Keratinocyte (primary cell): ENCODE measurements at regions not wholly inside any gene's neighbourhood (a gene's known extent, or its start where the extent isn't known, plus 50 kb on each side); places are given as distances from the start of the nearest gene placed in this dataset.

Experiments used
- DNase-seq: peaks from one replicate; pipeline ENCODE4 v3.0.0-alpha.2; 2011; ENCODE audit warnings: low read depth, missing footprints, low spot score
- FAIRE-seq: peaks from 2 replicates; lab custom pipeline; 2011; peaks lifted over from hg19 to GRCh38; lab: Jason Lieb, UNC
- H2AFZ ChIP-seq: 2 replicates; pipeline ENCODE4 v1.6.0; 2012; ENCODE audit warnings: low read length, control low read depth, inconsistent platforms; ENCODE audit not compliant: control insufficient read depth
- H3K27ac ChIP-seq: 2 replicates; pipeline ENCODE4 v1.5.1; 2011; ENCODE audit warnings: low read length; ENCODE audit not compliant: control insufficient read depth, insufficient read depth
- H3K27me3 ChIP-seq: 3 replicates; pipeline ENCODE4 v1.6.0; 2011; ENCODE audit warnings: low read length; ENCODE audit not compliant: control insufficient read depth, insufficient read depth; ENCODE audit errors: extremely low read depth
- H3K36me3 ChIP-seq, 2 experiments: 2 replicates in 1 of 2; 3 replicates in 1 of 2; pipeline ENCODE4 v1.5.1; 2011; ENCODE audit warnings: low read length in 2 of 2, mild to moderate bottlenecking in 1 of 2; ENCODE audit not compliant: control insufficient read depth in 2 of 2, insufficient read depth in 2 of 2; ENCODE audit errors: extremely low read depth in 1 of 2
- H3K4me1 ChIP-seq: 3 replicates; pipeline ENCODE4 v1.5.1; 2011; ENCODE audit warnings: low read length; ENCODE audit not compliant: control insufficient read depth, insufficient read depth; ENCODE audit errors: extremely low read depth
- H3K4me2 ChIP-seq: 3 replicates; pipeline ENCODE4 v1.6.0; 2011; ENCODE audit warnings: low read depth, low read length; ENCODE audit not compliant: control insufficient read depth, insufficient read depth; ENCODE audit errors: extremely low read depth
- H3K4me3 ChIP-seq, 3 experiments: fragments of 200-600 bp in 1 of 3; sonication (generic) in 1 of 3; 2 replicates in 2 of 3; 3 replicates in 1 of 3; pipeline ENCODE4 v1.5.1; 2011 to 2016; ENCODE audit warnings: low read length in 3 of 3, mild to moderate bottlenecking in 3 of 3, control low read depth in 2 of 3, inconsistent platforms in 1 of 3, low read depth in 1 of 3, mixed read lengths in 1 of 3, mixed run types in 1 of 3, moderate library complexity in 1 of 3; ENCODE audit not compliant: control insufficient read depth in 2 of 3, insufficient read depth in 2 of 3; ENCODE audit errors: extremely low read depth in 1 of 3
- H3K79me2 ChIP-seq: 2 replicates; pipeline ENCODE4 v1.6.0; 2012; ENCODE audit warnings: low read length; ENCODE audit not compliant: control insufficient read depth, insufficient read depth
- H3K9ac ChIP-seq: 3 replicates; pipeline ENCODE4 v1.6.0; 2011; ENCODE audit warnings: low read length; ENCODE audit not compliant: control insufficient read depth, insufficient read depth; ENCODE audit errors: extremely low read depth
- H3K9me1 ChIP-seq: 3 replicates; pipeline ENCODE4 v1.6.0; 2011; ENCODE audit warnings: low read length; ENCODE audit not compliant: control insufficient read depth, insufficient read depth; ENCODE audit errors: extremely low read depth
- H3K9me3 ChIP-seq: 2 replicates; pipeline ENCODE4 v1.5.1; 2012; ENCODE audit warnings: low read depth, low read length; ENCODE audit not compliant: control insufficient read depth
- H4K20me1 ChIP-seq: 3 replicates; pipeline ENCODE4 v1.6.0; 2011; ENCODE audit warnings: low read length; ENCODE audit not compliant: control insufficient read depth, insufficient read depth; ENCODE audit errors: extremely low read depth
- CTCF ChIP-seq, 3 experiments: IDR thresholded peaks in 1 of 3; conservative IDR thresholded peaks in 1 of 3; optimal IDR thresholded peaks in 1 of 3; 2 replicates in 2 of 3; 3 replicates in 1 of 3; pipeline versions ENCODE3 to v1.5.1; 2011; ENCODE audit warnings: low read length in 3 of 3, mild to moderate bottlenecking in 3 of 3, moderate library complexity in 2 of 3, control low read depth in 1 of 3, inconsistent platforms in 1 of 3; ENCODE audit not compliant: insufficient read depth in 2 of 3; ENCODE audit errors: extremely low read depth in 1 of 3
- EZH2 ChIP-seq: IDR thresholded peaks from one replicate; pipeline ENCODE4 v1.6.1; 2012; ENCODE audit warnings: inconsistent platforms, mild to moderate bottlenecking, low read length, moderate library complexity
- dilution Hi-C: fragments of 300-500 bp; cut with MboI; formaldehyde crosslinking; loops from one replicate; pipeline ENCODE4 v1.7.0; 2020; ENCODE audit warnings: low sequenced_read_pairs; ENCODE audit not compliant: extremely low pct_ligation_motif_present

- Histone ChIP-seq H3K27me3 (no peaks in the 10 kb centered on the region), H3K9me3 (no peaks in the 10 kb centered on the region), H3K9me1 (no peaks in the 10 kb centered on the region), H2AFZ (no peak overlapping the region), H3K36me3 (no peaks in the 10 kb centered on the region), H3K9ac (no peak overlapping the region), H3K4me1 (no peaks in the 10 kb centered on the region), H4K20me1 (no peaks in the 10 kb centered on the region), H3K27ac (no peak overlapping the region), H3K79me2 (no peaks in the 10 kb centered on the region), H3K4me2 (no peak overlapping the region), H3K4me3 (no peak overlapping the region)
- no peak for FAIRE-seq
- DNase-seq = no peak
- TF ChIP-seq CTCF (optimal IDR thresholded peaks at IDR 0.05 in 1 of 3, IDR thresholded peaks at IDR 0.05 in 1 of 3, conservative IDR thresholded peaks at IDR 0.05 in 1 of 3; ENCODE audit: extremely low read depth in 1 of 3, insufficient read depth in 2 of 3, low read length in 3 of 3) (peak in 2 of 3 experiments; percentile 33 to 34), EZH2 (no peak)
- dilution Hi-C loops = no loop called here
Observed at GRCh38 chr10:112022196-112022595, 161.4 kb downstream of the GPAM start.

- dilution Hi-C loops = no loop called here
- no peak for DNase-seq
- H3K9me1 ChIP-seq = no peaks in the 10 kb centered on the region
- H3K4me1 ChIP-seq = peaks cover 4% of the 10 kb centered on the region
- no peak for TF ChIP-seq EZH2
- TF ChIP-seq CTCF (optimal IDR thresholded peaks at IDR 0.05 in 1 of 3, IDR thresholded peaks at IDR 0.05 in 1 of 3, conservative IDR thresholded peaks at IDR 0.05 in 1 of 3; ENCODE audit: extremely low read depth in 1 of 3, insufficient read depth in 2 of 3, low read length in 3 of 3) = no peak
- H3K9ac ChIP-seq = no peak overlapping the region
- no peak for FAIRE-seq
- no peaks in the 10 kb centered on the region for H4K20me1 ChIP-seq
- H3K36me3 ChIP-seq = no peaks in the 10 kb centered on the region
- H3K9me3 ChIP-seq = no peaks in the 10 kb centered on the region
- no peak overlapping the region for H3K4me3 ChIP-seq
- H3K79me2 ChIP-seq = no peaks in the 10 kb centered on the region
- no peak overlapping the region for H3K4me2 ChIP-seq
- H3K27ac ChIP-seq = no peak overlapping the region
- no peak overlapping the region for H2AFZ ChIP-seq
- H3K27me3 ChIP-seq = no peaks in the 10 kb centered on the region
Observed at GRCh38 chr10:112024079-112024478, 159.5 kb downstream of the GPAM start.
